SU-DHL-6 (cell line): ENCODE measurements at regions not wholly inside any gene's neighbourhood (a gene's known extent, or its start where the extent isn't known, plus 50 kb on each side); places are given as distances from the start of the nearest gene placed in this dataset.
A peak's percentile ranks its signal among the peaks of the same experiment; 100 is the strongest.
"Not testable (repeated sequence)": the region's sequence is repeated elsewhere in the genome, so short reads cannot be mapped to it uniquely, and the experiment has no call there.

Source experiments
- H2AFZ ChIP-seq: fragments of 200-600 bp; sonication (generic); 2 replicates; pipeline ENCODE4 v1.6.1; 2014; ENCODE audit warnings: low read depth, mild to moderate bottlenecking, moderate library complexity, mixed read lengths, antibody characterized with exemption, low read length; ENCODE audit not compliant: severe bottlenecking
- H3F3A ChIP-seq: fragments of 200-600 bp; shearing (Covaris generic); 2 replicates; pipeline ENCODE4 v1.6.0; 2016; ENCODE audit warnings: antibody characterized with exemption, mild to moderate bottlenecking; ENCODE audit not compliant: insufficient read depth
- H3K27ac ChIP-seq: fragments of 200-600 bp; sonication (generic); 2 replicates; pipeline ENCODE4 v1.5.1; 2016; ENCODE audit warnings: low read depth, mild to moderate bottlenecking, low read length, moderate library complexity, mixed read lengths
- H3K27me3 ChIP-seq: fragments of 200-600 bp; sonication (generic), shearing (Covaris generic); 2 replicates; pipeline ENCODE4 v1.6.0; 2014; ENCODE audit warnings: mild to moderate bottlenecking, low read length
- H3K36me3 ChIP-seq: fragments of 200-600 bp; sonication (generic); 2 replicates; pipeline ENCODE4 v1.6.1; 2014; ENCODE audit warnings: mild to moderate bottlenecking, low read length, mixed read lengths
- H3K4me2 ChIP-seq: fragments of 300-600, 200-600 bp; shearing (Covaris generic), sonication (generic); 2 replicates; pipeline ENCODE4 v1.6.0; 2014; ENCODE audit warnings: low read length, low read depth, mild to moderate bottlenecking; ENCODE audit not compliant: poor library complexity, severe bottlenecking
- H3K4me3 ChIP-seq: fragments of 200-600 bp; sonication (generic); 2 replicates; pipeline ENCODE4 v1.5.1; 2014; ENCODE audit warnings: antibody characterized with exemption, low read length, mild to moderate bottlenecking, mixed read lengths; ENCODE audit not compliant: insufficient read depth, poor library complexity, severe bottlenecking
- H3K79me2 ChIP-seq: fragments of 200-600 bp; sonication (generic); 2 replicates; pipeline ENCODE4 v1.6.1; 2014; ENCODE audit warnings: mild to moderate bottlenecking, low read length, moderate library complexity; ENCODE audit not compliant: insufficient read depth
- H3K9ac ChIP-seq: fragments of 200-600 bp; sonication (generic); 2 replicates; pipeline ENCODE4 v1.7.0; 2014; ENCODE audit warnings: mild to moderate bottlenecking, low read length
- H3K9me2 ChIP-seq: fragments of 200-600 bp; sonication (generic); replicated peaks from 2 replicates; pipeline ENCODE4 v1.6.1; 2014; ENCODE audit warnings: low read length; ENCODE audit not compliant: insufficient read depth
- H3K9me3 ChIP-seq: fragments of 200-600 bp; sonication (generic); 2 replicates; pipeline ENCODE4 v1.6.1; 2014; ENCODE audit warnings: low read length, mixed read lengths; ENCODE audit not compliant: insufficient read depth
- H4K20me1 ChIP-seq: fragments of 200-600 bp; sonication (generic); 2 replicates; pipeline ENCODE4 v1.6.1; 2014; ENCODE audit warnings: low read depth, mild to moderate bottlenecking, antibody characterized with exemption, low read length, moderate library complexity, mixed read lengths
- CTCF ChIP-seq: fragments of 200-600 bp; sonication (generic); IDR thresholded peaks from one replicate; pipeline ENCODE4 v1.5.1; 2017; ENCODE audit warnings: antibody characterized with exemption, mild to moderate bottlenecking, low read length, moderate library complexity; ENCODE audit not compliant: insufficient read depth, poor library complexity, severe bottlenecking
- EZH2phosphoT487 ChIP-seq: fragments of 200-600 bp; sonication (generic), shearing (Covaris generic); conservative IDR thresholded peaks from 2 replicates; pipeline ENCODE4 v1.6.1; 2018; ENCODE audit warnings: mild to moderate bottlenecking, antibody characterized with exemption, low read length, moderate library complexity, mixed read lengths

- TF ChIP-seq EZH2phosphoT487 (no peak), CTCF (no peak)
- Histone ChIP-seq H3K4me3 (no peak overlapping the region), H3K9me2 (no peaks in the 10 kb centered on the region), H2AFZ (no peak overlapping the region), H3K79me2 (no peaks in the 10 kb centered on the region), H4K20me1 (no peaks in the 10 kb centered on the region), H3K9ac (no peak overlapping the region), H3K9me3 (no peaks in the 10 kb centered on the region), H3K27me3 (no peaks in the 10 kb centered on the region), H3K4me2 (no peak overlapping the region), H3K27ac (no peak overlapping the region), H3K36me3 (no peaks in the 10 kb centered on the region), H3F3A (no peaks in the 10 kb centered on the region)
These were observed 109.0 kb downstream of the PPIAL4G start for GRCh38 chr1:148374101-148374500.

- H3K36me3 ChIP-seq = no peaks in the 10 kb centered on the region
- no peaks in the 10 kb centered on the region for H3K27me3 ChIP-seq
- H3K9ac ChIP-seq = no peak overlapping the region
- H3K9me3 ChIP-seq = no peaks in the 10 kb centered on the region
- H4K20me1 ChIP-seq = no peaks in the 10 kb centered on the region
- no peak overlapping the region for H3K4me3 ChIP-seq
- no peaks in the 10 kb centered on the region for H3K9me2 ChIP-seq
- H2AFZ ChIP-seq = no peak overlapping the region
- H3K4me2 ChIP-seq = no peak overlapping the region
- no peaks in the 10 kb centered on the region for H3F3A ChIP-seq
- no peak for TF ChIP-seq CTCF
- no peak for TF ChIP-seq EZH2phosphoT487
- no peak overlapping the region for H3K27ac ChIP-seq
- no peaks in the 10 kb centered on the region for H3K79me2 ChIP-seq
These were observed 109.7 kb downstream of the PPIAL4G start for GRCh38 chr1:148373192-148373925.

- H3K9me2 ChIP-seq = no peaks in the 10 kb centered on the region
- H3K4me3 ChIP-seq = no peak overlapping the region
- H3K27ac ChIP-seq = no peak overlapping the region
- H3K27me3 ChIP-seq = no peaks in the 10 kb centered on the region
- no peaks in the 10 kb centered on the region for H3K9me3 ChIP-seq
- H3K36me3 ChIP-seq = no peaks in the 10 kb centered on the region
- no peaks in the 10 kb centered on the region for H3K79me2 ChIP-seq
- no peak overlapping the region for H3K4me2 ChIP-seq
- TF ChIP-seq EZH2phosphoT487 (no peak), CTCF (no peak)
- H3K9ac ChIP-seq = no peak overlapping the region
- no peaks in the 10 kb centered on the region for H4K20me1 ChIP-seq
- H2AFZ ChIP-seq = no peak overlapping the region
- no peaks in the 10 kb centered on the region for H3F3A ChIP-seq
These were observed 110.4 kb downstream of the PPIAL4G start for GRCh38 chr1:148372731-148373130.

- H3K9ac ChIP-seq, H3K9me2 ChIP-seq, H3K27me3 ChIP-seq, H3K4me2 ChIP-seq, H3K9me3 ChIP-seq, H4K20me1 ChIP-seq, H3K4me3 ChIP-seq, H3K27ac ChIP-seq, H3F3A ChIP-seq, H3K36me3 ChIP-seq, H3K79me2 ChIP-seq: not testable (repeated sequence)
- H2AFZ ChIP-seq = peak overlapping the region; percentile 80
These were observed 110.9 kb downstream of the PPIAL4G start for GRCh38 chr1:148372051-148372726.
